Tibial nerve (tissue), 4 donors: ENCODE measurements at regions not wholly inside any gene's neighbourhood (a gene's known extent, or its start where the extent isn't known, plus 50 kb on each side); places are given as distances from the start of the nearest gene placed in this dataset.

ENCODE experiments used
- CTCF ChIP-seq, 5 experiments: fragments of 200-600 bp in 3 of 5; fragments of 450-650 bp in 2 of 5; sonication (generic) in 3 of 5; IDR thresholded peaks; one replicate each; pipeline ENCODE4 v1.5.1; 2016 to 2019; ENCODE audit warnings: antibody characterized with exemption in 5 of 5, mild to moderate bottlenecking in 3 of 5, moderate library complexity in 2 of 5
- EP300 ChIP-seq, 2 donors: sonication (generic); formaldehyde crosslinking; IDR thresholded peaks; one replicate each; pipeline ENCODE4 v1.6.1; 2017; ENCODE audit warnings: antibody characterized with exemption in 2 of 2, mild to moderate bottlenecking in 1 of 2

DNA sequence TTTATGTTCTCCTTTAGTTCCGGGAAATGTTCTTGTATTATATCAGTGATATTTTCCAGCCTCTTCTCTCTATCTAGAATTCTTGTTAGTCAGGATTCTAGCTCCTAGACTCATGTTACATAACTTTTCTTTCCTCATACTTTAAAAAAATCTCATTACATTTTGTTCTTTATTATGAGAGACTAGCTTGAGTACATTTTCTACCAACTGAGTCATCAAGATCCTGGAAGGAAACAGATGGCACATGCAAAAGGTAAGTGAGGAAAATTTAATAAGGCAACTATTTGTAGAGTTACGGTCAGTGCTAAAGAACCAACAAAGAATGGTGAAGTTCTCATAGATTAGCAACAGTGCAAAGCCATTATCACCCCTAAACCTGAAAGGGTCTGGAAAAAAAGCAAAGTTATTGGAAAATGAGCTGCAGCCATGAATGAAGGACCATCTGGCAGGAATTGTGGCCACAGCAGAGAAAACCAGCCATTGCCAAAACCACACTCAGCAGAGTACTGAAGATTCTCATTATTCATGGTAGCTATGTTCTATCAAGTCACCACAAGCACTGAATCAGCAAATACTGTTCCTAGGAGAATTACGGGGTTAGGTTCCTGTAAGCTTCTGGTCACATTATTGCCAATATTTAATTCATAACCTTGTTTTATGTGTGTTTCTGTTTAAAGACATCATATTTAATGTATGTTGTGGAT, 98.3 kb upstream of the C7orf33 start:
- TF ChIP-seq CTCF (IDR thresholded peaks at IDR 0.05): no peak
- no peak for TF ChIP-seq EP300 (IDR thresholded peaks at IDR 0.05)
